WERI-Rb-1 (cell line): ENCODE measurements at regions not wholly inside any gene's neighbourhood (a gene's known extent, or its start where the extent isn't known, plus 50 kb on each side); places are given as distances from the start of the nearest gene placed in this dataset.

Experiments
- DNase-seq: peaks from one replicate; pipeline ENCODE4 v3.0.0-alpha.2; 2020
- H3K27ac ChIP-seq: fragments of 250-450 bp; sonication (Bioruptor Pico); 2 replicates; pipeline ENCODE4 v1.5.1; 2020; ENCODE audit warnings: mild to moderate bottlenecking, moderate library complexity
- H3K27me3 ChIP-seq: fragments of 250-450 bp; sonication (Bioruptor Pico); 2 replicates; pipeline ENCODE4 v1.5.1; 2021; ENCODE audit warnings: mild to moderate bottlenecking, low read depth, moderate library complexity; ENCODE audit not compliant: insufficient read depth, severe bottlenecking
- H3K36me3 ChIP-seq: fragments of 250-450 bp; sonication (Bioruptor Pico); 2 replicates; pipeline ENCODE4 v1.5.1; 2020; ENCODE audit warnings: mild to moderate bottlenecking, moderate library complexity
- H3K4me3 ChIP-seq: 2 replicates; pipeline ENCODE4 v1.5.1; 2011; ENCODE audit warnings: low read depth, mild to moderate bottlenecking, control low read depth, low read length
- H3K9me3 ChIP-seq: fragments of 250-450 bp; sonication (Bioruptor Pico); 2 replicates; pipeline ENCODE4 v1.5.1; 2021; ENCODE audit warnings: mild to moderate bottlenecking, moderate library complexity; ENCODE audit not compliant: severe bottlenecking
- TF ChIP-seq, protein P1 (sequence below): IDR thresholded peaks from 2 replicates; pipeline ENCODE4 v1.5.1; 2011; ENCODE audit warnings: low read depth, mild to moderate bottlenecking, control low read depth, inconsistent platforms, low read length

GRCh38 chr5:121755266-121755665 is 96.4 kb upstream of the FTMT start:
- H3K27ac ChIP-seq, result no peak overlapping the region
- no peak for DNase-seq
- no peaks in the 10 kb centered on the region for H3K36me3 ChIP-seq
- no peaks in the 10 kb centered on the region for H3K27me3 ChIP-seq
- no peaks in the 10 kb centered on the region for H3K9me3 ChIP-seq
- TF ChIP-seq, protein P1, sequence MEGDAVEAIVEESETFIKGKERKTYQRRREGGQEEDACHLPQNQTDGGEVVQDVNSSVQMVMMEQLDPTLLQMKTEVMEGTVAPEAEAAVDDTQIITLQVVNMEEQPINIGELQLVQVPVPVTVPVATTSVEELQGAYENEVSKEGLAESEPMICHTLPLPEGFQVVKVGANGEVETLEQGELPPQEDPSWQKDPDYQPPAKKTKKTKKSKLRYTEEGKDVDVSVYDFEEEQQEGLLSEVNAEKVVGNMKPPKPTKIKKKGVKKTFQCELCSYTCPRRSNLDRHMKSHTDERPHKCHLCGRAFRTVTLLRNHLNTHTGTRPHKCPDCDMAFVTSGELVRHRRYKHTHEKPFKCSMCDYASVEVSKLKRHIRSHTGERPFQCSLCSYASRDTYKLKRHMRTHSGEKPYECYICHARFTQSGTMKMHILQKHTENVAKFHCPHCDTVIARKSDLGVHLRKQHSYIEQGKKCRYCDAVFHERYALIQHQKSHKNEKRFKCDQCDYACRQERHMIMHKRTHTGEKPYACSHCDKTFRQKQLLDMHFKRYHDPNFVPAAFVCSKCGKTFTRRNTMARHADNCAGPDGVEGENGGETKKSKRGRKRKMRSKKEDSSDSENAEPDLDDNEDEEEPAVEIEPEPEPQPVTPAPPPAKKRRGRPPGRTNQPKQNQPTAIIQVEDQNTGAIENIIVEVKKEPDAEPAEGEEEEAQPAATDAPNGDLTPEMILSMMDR, result no peak
- no peak overlapping the region for H3K4me3 ChIP-seq

- Histone ChIP-seq H3K27ac (no peak overlapping the region), H3K36me3 (no peaks in the 10 kb centered on the region), H3K9me3 (no peaks in the 10 kb centered on the region), H3K4me3 (no peak overlapping the region), H3K27me3 (no peaks in the 10 kb centered on the region)
- TF ChIP-seq, protein P1, result no peak
- DNase-seq, result no peak
These were observed 93.9 kb upstream of the FTMT start for GRCh38 chr5:121757753-121758152.

GRCh38 chr5:121758615-121759014 is 93.1 kb upstream of the FTMT start:
- no peak overlapping the region for H3K27ac ChIP-seq

DNA sequence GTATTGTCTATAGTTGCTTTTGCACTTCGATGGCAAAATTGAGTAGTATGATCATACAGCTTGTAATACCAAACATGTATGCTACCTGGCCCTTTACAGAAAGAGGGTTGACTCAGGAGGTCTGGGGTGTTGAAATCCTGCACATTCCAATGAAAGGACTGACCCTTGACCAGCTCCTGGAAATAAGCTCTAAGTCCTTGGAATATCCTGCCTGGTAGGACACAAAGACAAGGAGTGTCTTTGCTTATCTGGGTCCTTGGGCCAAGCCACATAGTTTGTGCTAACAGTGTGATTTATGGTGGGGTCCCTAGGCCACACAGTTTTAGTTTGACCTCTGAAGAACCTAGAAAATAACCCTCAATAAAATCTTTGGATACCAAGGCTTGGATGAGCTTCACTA is 89.3 kb upstream of the FTMT start:
- Histone ChIP-seq H3K9me3 (no peaks in the 10 kb centered on the region), H3K4me3 (no peak overlapping the region), H3K27ac (no peak overlapping the region), H3K36me3 (no peaks in the 10 kb centered on the region), H3K27me3 (no peaks in the 10 kb centered on the region)
- TF ChIP-seq, protein P1, result no peak
- DNase-seq, result no peak

More at GRCh38 chr5:121758615-121759014, 93.1 kb upstream of the FTMT start:
- TF ChIP-seq, protein P1, result no peak
- H3K36me3 ChIP-seq, result no peaks in the 10 kb centered on the region
- H3K4me3 ChIP-seq, result no peak overlapping the region
- DNase-seq, result peak; percentile 29
- no peaks in the 10 kb centered on the region for H3K27me3 ChIP-seq
- no peaks in the 10 kb centered on the region for H3K9me3 ChIP-seq

- Histone ChIP-seq H3K4me3 (no peak overlapping the region), H3K27ac (no peak overlapping the region), H3K36me3 (no peaks in the 10 kb centered on the region), H3K27me3 (no peaks in the 10 kb centered on the region), H3K9me3 (no peaks in the 10 kb centered on the region)
- no peak for DNase-seq
- TF ChIP-seq, protein P1, result no peak
These were observed 88.0 kb upstream of the FTMT start for GRCh38 chr5:121763665-121764064.

- no peak for DNase-seq
- Histone ChIP-seq H3K9me3 (no peaks in the 10 kb centered on the region), H3K4me3 (no peak overlapping the region), H3K27me3 (no peaks in the 10 kb centered on the region), H3K27ac (no peak overlapping the region), H3K36me3 (no peaks in the 10 kb centered on the region)
- TF ChIP-seq, protein P1, result no peak
These were observed 71.3 kb upstream of the FTMT start for GRCh38 chr5:121780406-121780805.
